HG03457 (cell line): ENCODE measurements at regions not wholly inside any gene's neighbourhood (a gene's known extent, or its start where the extent isn't known, plus 50 kb on each side); places are given as distances from the start of the nearest gene placed in this dataset.
"Not testable (repeated sequence)": the region's sequence is repeated elsewhere in the genome, so short reads cannot be mapped to it uniquely, and the experiment has no call there.

ENCODE experiments used
- ATAC-seq: cut with Tn5 transposase; IDR thresholded peaks from one replicate; pipeline ENCODE4 v1.9.1; 2021; ENCODE audit warnings: moderate number of reproducible peaks; ENCODE audit not compliant: unreplicated experiment

GRCh38 chrX:102784550-102784949 is 64.0 kb downstream of the GPRASP3 start:
- no peak for ATAC-seq

- no peak for ATAC-seq
Measured at GRCh38 chrX:102787283-102787682, 66.7 kb downstream of the GPRASP3 start.

GRCh38 chrX:102808336-102808735 is 87.8 kb downstream of the GPRASP3 start:
- ATAC-seq, result no peak

- ATAC-seq, result not testable (repeated sequence)
Measured at GRCh38 chrX:102818269-102818668, 97.7 kb downstream of the GPRASP3 start.

GRCh38 chrX:102832661-102833060 is 104.4 kb upstream of the RAB40AL start:
- ATAC-seq, result no peak

GRCh38 chrX:102833136-102833535 is 103.9 kb upstream of the RAB40AL start:
- no peak for ATAC-seq

GRCh38 chrX:102835504-102836146 is 101.4 kb upstream of the RAB40AL start:
- ATAC-seq, result no peak

GRCh38 chrX:102837847-102838246 is 99.2 kb upstream of the RAB40AL start:
- no peak for ATAC-seq

GRCh38 chrX:102840871-102841705 is 96.0 kb upstream of the RAB40AL start:
- ATAC-seq, result no peak

- ATAC-seq, result no peak
Measured at GRCh38 chrX:102841706-102842003, 95.4 kb upstream of the RAB40AL start.

- no peak for ATAC-seq
Measured at GRCh38 chrX:102845020-102845419, 92.1 kb upstream of the RAB40AL start.

- no peak for ATAC-seq
Measured at GRCh38 chrX:102846544-102847236, 90.4 kb upstream of the RAB40AL start.

GRCh38 chrX:102847362-102847761 is 89.7 kb upstream of the RAB40AL start:
- ATAC-seq, result no peak

GRCh38 chrX:102849396-102849795 is 87.7 kb upstream of the RAB40AL start:
- ATAC-seq, result no peak

GRCh38 chrX:102858826-102859549 is 78.1 kb upstream of the RAB40AL start:
- not testable (repeated sequence) for ATAC-seq

- ATAC-seq, result no peak
Measured at GRCh38 chrX:102859550-102859871, 77.6 kb upstream of the RAB40AL start.

GRCh38 chrX:102860235-102860634 is 76.8 kb upstream of the RAB40AL start:
- ATAC-seq, result no peak

- ATAC-seq, result peak; percentile 74
Measured at GRCh38 chrX:102863735-102864134, 73.3 kb upstream of the RAB40AL start.

GRCh38 chrX:102866981-102867656 is 70.0 kb upstream of the RAB40AL start:
- no peak for ATAC-seq

- no peak for ATAC-seq
Measured at GRCh38 chrX:102883491-102883890, 53.6 kb upstream of the RAB40AL start.
